ENCODE measurements at regions not wholly inside any gene's neighbourhood (a gene's known extent, or its start where the extent isn't known, plus 50 kb on each side); places are given as distances from the start of the nearest gene placed in this dataset.

DNA sequence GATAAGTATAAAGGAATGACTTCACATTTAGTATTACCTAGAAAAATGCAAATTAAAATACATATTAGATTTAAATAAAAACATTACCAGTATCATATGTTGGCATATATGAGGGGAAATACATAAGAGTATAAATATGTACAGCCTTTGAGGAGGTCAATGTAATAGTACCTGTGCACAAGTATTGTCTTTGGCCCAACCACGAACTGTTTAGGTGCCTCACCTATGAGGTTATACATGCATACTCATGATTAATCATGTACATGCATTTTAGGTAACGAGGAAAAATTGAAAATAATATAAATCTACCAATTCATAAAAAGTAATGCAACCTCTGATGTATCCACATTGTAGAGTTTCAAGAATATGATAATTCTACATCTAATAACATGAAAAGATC, 909.8 kb downstream of the METTL15 start:
- ChIA-PET POLR2A (no interaction called here), CTCF (no interaction called here)
- intact Hi-C loops (cut with micrococcal nuclease), result no loop called here
- no peaks in the 10 kb centered on the region for H3K27me3 Mint-ChIP-seq
- H3K36me3 Mint-ChIP-seq, result no peaks in the 10 kb centered on the region
- no peak overlapping the region for H3K27ac Mint-ChIP-seq
- no peaks in the 10 kb centered on the region for H3K4me1 Mint-ChIP-seq (ENCODE audit: low read depth)
- no peak overlapping the region for H3K4me3 Mint-ChIP-seq
- peaks cover 10% of the 10 kb centered on the region for H3K9me3 Mint-ChIP-seq
- DNase-seq, result no peak

DNA sequence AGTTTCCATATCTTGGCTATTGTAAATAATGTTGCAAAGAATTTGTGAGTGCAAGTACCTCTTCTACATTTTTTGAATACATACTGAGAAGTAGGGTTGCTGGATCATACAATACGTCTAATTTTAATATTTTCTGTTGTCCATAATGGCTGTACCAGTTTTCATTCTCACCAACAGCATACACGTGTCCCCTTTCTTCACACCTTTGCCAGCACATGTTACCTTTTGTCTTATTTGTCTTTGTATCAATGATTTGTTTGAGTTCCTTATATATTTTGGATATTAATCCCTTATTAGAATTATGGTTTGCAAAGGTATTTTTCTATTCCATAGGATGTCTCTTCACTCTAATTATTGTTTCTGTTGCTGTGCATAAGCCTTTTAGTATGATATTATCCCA, 904.3 kb downstream of the METTL15 start:
- intact Hi-C loops (cut with micrococcal nuclease), result no loop called here
- Mint-ChIP-seq H3K9me3 (peaks cover 2% of the 10 kb centered on the region), H3K27me3 (no peaks in the 10 kb centered on the region), H3K4me1 (ENCODE audit: low read depth) (no peaks in the 10 kb centered on the region), H3K4me3 (no peak overlapping the region), H3K36me3 (no peaks in the 10 kb centered on the region), H3K27ac (no peak overlapping the region)
- DNase-seq, result no peak
- ChIA-PET POLR2A (no interaction called here), CTCF (no interaction called here)

DNA sequence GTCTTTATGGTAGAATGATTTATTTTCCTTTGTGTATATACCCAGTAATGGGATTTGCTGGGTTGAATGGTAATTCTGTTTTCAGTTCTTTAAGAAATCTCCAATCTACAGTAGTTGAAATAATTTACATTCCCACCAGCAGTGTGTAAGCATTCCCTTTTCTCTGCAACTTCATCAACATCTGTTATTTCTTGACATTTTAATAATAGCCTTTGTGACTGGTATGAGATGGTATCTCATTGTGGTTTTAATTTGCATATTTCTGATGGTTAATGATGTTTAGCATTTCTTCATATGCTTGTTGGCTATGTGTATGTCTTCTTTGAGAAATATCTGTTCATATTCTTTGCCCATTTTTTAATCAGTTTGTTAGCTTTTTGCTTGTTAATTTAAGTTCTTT, 901.2 kb downstream of the METTL15 start:
- CTCF ChIA-PET, result no interaction called here
- no peaks in the 10 kb centered on the region for H3K27me3 Mint-ChIP-seq
- intact Hi-C loops (cut with micrococcal nuclease), result no loop called here
- POLR2A ChIA-PET, result no interaction called here
- H3K4me3 Mint-ChIP-seq, result no peak overlapping the region
- peaks cover 4% of the 10 kb centered on the region for H3K9me3 Mint-ChIP-seq
- H3K36me3 Mint-ChIP-seq, result no peaks in the 10 kb centered on the region
- H3K4me1 Mint-ChIP-seq (ENCODE audit: low read depth), result no peaks in the 10 kb centered on the region
- DNase-seq, result no peak
- no peak overlapping the region for H3K27ac Mint-ChIP-seq

DNA sequence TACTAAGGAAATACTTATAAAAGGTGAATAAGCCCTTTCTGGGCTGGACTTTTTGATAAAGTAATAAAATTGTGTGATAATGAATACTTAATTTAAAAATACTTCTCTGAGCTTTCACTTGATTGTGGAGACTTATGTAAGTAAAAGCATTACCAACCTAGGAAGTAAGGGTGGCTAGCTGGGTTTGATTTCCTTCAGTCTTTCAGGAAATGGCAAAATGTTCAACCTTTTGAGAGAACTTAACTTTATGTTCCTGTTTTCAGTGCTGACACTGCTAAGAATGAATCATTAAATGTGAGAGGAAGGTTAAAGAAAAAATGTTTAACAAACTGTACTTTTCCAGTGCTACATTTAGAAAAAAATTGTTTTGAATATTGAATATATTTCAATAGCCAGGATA, 900.3 kb downstream of the METTL15 start:
- intact Hi-C loops (cut with micrococcal nuclease), result no loop called here
- ChIA-PET CTCF (no interaction called here), POLR2A (no interaction called here)
- H3K4me1 Mint-ChIP-seq (ENCODE audit: low read depth), result no peaks in the 10 kb centered on the region
- no peak for DNase-seq
- no peaks in the 10 kb centered on the region for H3K27me3 Mint-ChIP-seq
- H3K4me3 Mint-ChIP-seq, result no peak overlapping the region
- no peak overlapping the region for H3K27ac Mint-ChIP-seq
- H3K9me3 Mint-ChIP-seq, result peaks cover 4% of the 10 kb centered on the region
- H3K36me3 Mint-ChIP-seq, result no peaks in the 10 kb centered on the region

DNA sequence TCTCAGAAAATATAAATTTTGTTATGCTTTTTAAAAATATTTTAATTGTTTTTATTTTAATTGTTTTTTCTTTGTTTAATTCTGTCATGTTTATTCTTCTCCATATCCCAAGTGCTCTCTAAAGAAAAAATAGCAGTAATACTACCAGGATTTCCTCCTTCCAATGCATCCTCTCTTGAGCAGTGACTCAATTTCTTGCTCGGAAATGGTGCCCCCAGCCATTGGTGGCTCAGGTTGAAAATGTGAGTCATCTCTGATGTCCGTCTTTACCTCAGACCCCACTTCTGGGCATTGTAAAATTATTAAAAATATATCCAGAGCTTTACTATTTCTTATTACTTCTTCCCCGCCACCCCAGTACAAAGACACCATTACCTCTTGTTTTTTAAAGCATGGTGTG, 898.5 kb downstream of the METTL15 start:
- H3K27ac Mint-ChIP-seq, result no peak overlapping the region
- H3K4me1 Mint-ChIP-seq (ENCODE audit: low read depth), result no peaks in the 10 kb centered on the region
- H3K36me3 Mint-ChIP-seq, result no peaks in the 10 kb centered on the region
- intact Hi-C loops (cut with micrococcal nuclease), result no loop called here
- H3K9me3 Mint-ChIP-seq, result peaks cover 6% of the 10 kb centered on the region
- no peaks in the 10 kb centered on the region for H3K27me3 Mint-ChIP-seq
- ChIA-PET POLR2A (no interaction called here), CTCF (no interaction called here)
- H3K4me3 Mint-ChIP-seq, result no peak overlapping the region
- no peak for DNase-seq

DNA sequence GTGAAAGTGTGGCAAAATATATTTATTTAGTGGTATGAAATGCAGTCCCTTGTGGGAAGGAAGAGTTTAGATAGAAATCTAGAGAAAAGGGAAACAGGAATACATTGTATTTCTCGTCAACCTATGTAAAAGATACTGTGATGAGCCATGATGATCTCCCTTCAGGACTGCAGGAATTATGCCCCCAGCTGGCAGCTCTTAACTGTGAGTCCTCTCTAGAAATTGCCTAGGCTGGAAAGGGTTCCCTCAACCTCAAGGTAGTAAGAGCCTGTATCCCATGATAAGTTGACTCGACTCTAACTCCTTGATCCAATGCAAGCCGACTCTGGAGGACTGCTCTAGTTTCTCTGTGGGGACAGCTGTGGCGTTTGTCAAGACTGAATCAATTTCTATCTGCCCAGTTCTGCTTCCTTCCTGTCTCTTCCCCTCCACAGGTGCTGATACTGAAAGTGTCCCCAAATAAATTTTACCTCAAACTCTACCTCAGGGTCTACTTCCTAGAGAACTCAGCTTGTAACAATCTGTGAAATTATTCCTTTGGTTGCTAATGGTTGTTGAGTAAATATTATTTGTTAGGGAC, 897.3 kb downstream of the METTL15 start:
- intact Hi-C loops (cut with micrococcal nuclease), result no loop called here
- ChIA-PET CTCF (no interaction called here), POLR2A (no interaction called here)
- peaks cover 8% of the 10 kb centered on the region for H3K9me3 Mint-ChIP-seq
- DNase-seq, result no peak
- H3K27me3 Mint-ChIP-seq, result no peaks in the 10 kb centered on the region
- no peaks in the 10 kb centered on the region for H3K36me3 Mint-ChIP-seq
- H3K4me1 Mint-ChIP-seq (ENCODE audit: low read depth), result no peaks in the 10 kb centered on the region
- H3K4me3 Mint-ChIP-seq, result no peak overlapping the region
- no peak overlapping the region for H3K27ac Mint-ChIP-seq

DNA sequence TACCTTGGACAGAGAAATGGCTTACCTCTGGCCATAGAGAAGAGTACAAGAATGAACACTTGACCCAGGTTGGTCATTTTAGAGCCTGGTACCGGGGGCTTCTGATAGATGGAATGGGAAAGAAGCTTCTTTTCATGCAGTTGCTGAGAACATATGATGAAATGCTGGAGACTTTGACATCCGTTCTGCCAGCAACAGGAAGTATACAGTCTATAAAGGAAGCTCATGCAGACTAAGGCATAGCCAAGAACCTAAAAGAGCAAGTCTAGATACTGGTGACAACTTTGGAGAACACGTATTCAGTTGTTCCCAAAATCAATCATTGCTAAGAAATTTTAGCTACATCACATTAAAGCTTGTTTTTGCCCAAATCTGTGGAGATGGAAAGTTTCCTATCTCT, 894.6 kb downstream of the METTL15 start:
- H3K9me3 Mint-ChIP-seq, result peaks cover 11% of the 10 kb centered on the region
- ChIA-PET POLR2A (no interaction called here), CTCF (no interaction called here)
- H3K4me3 Mint-ChIP-seq, result no peak overlapping the region
- H3K27ac Mint-ChIP-seq, result no peak overlapping the region
- H3K4me1 Mint-ChIP-seq (ENCODE audit: low read depth), result no peaks in the 10 kb centered on the region
- H3K36me3 Mint-ChIP-seq, result no peaks in the 10 kb centered on the region
- no peaks in the 10 kb centered on the region for H3K27me3 Mint-ChIP-seq
- intact Hi-C loops (cut with micrococcal nuclease), result no loop called here
- DNase-seq, result no peak

DNA sequence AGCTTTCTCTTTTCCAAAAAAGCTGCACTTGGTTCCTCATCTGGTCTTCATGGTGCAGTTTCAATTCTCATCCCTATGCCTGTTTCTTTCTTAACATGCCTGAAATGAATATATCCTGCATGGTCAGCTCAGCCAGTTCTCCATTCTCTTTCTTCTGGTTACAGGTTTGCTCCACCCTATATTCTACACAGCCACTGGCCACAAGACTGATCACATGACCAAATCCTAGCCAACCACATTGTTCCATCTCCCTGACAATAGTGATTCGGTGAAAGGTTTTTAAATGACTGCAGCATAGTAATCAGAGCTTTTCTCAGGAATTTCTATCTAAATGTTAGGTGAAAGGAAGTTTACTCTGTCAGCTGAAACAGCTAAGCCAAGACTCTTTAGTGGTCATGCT, 891.4 kb downstream of the METTL15 start:
- no peaks in the 10 kb centered on the region for H3K4me1 Mint-ChIP-seq (ENCODE audit: low read depth)
- ChIA-PET CTCF (no interaction called here), POLR2A (no interaction called here)
- no peak overlapping the region for H3K4me3 Mint-ChIP-seq
- no peak overlapping the region for H3K27ac Mint-ChIP-seq
- peaks cover 12% of the 10 kb centered on the region for H3K9me3 Mint-ChIP-seq
- H3K36me3 Mint-ChIP-seq, result no peaks in the 10 kb centered on the region
- no peak for DNase-seq
- no peaks in the 10 kb centered on the region for H3K27me3 Mint-ChIP-seq
- intact Hi-C loops (cut with micrococcal nuclease), result no loop called here

DNA sequence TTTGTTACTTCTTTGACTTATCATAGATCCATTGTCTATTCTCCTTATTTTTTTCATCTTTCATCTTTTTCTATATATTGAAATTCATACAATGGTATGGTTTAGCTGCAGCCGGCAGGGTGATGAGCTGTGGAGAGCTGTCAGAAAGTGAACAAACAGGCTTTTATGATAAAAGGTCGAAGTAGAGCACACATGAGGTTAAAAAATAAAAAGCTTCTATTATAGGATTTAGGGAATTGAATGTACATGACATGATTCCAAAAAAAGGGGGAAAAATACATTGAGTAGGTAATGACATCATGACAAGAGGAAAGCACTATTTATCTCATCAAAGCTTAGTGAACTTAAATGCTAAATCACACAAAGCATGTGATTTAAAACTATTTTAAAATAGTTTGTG, 884.8 kb downstream of the METTL15 start:
- DNase-seq, result no peak
- H3K27me3 Mint-ChIP-seq, result no peaks in the 10 kb centered on the region
- POLR2A ChIA-PET, result no interaction called here
- H3K36me3 Mint-ChIP-seq, result no peaks in the 10 kb centered on the region
- intact Hi-C loops (cut with micrococcal nuclease), result no loop called here
- no peaks in the 10 kb centered on the region for H3K4me1 Mint-ChIP-seq (ENCODE audit: low read depth)
- CTCF ChIA-PET, result no interaction called here
- H3K27ac Mint-ChIP-seq, result no peak overlapping the region
- H3K9me3 Mint-ChIP-seq, result peaks cover 9% of the 10 kb centered on the region
- H3K4me3 Mint-ChIP-seq, result no peak overlapping the region

DNA sequence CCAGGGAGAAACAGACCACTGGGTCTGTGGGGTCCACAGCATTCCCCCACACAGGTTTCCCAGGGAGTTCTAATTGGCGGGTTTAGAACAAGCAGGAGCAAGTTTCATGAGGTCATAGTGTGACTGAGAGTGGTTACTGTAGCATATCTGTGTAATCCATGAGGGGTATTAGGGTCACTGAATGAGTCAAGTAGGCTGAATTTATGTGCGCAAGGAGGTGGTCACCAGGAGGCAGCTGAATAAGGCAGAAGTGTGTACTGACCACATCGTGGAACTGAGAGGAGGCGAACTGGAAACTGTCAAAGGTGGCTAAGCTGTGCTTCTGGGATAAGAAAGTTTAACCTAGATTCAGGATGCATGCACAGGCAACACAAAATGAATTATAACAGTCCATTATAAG, 876.0 kb downstream of the METTL15 start:
- H3K4me3 Mint-ChIP-seq, result no peak overlapping the region
- no peaks in the 10 kb centered on the region for H3K4me1 Mint-ChIP-seq (ENCODE audit: low read depth)
- no peaks in the 10 kb centered on the region for H3K36me3 Mint-ChIP-seq
- ChIA-PET POLR2A (no interaction called here), CTCF (no interaction called here)
- no peak for DNase-seq
- H3K27me3 Mint-ChIP-seq, result no peaks in the 10 kb centered on the region
- intact Hi-C loops (cut with micrococcal nuclease), result no loop called here
- H3K27ac Mint-ChIP-seq, result no peak overlapping the region
- peaks cover 15% of the 10 kb centered on the region for H3K9me3 Mint-ChIP-seq

DNA sequence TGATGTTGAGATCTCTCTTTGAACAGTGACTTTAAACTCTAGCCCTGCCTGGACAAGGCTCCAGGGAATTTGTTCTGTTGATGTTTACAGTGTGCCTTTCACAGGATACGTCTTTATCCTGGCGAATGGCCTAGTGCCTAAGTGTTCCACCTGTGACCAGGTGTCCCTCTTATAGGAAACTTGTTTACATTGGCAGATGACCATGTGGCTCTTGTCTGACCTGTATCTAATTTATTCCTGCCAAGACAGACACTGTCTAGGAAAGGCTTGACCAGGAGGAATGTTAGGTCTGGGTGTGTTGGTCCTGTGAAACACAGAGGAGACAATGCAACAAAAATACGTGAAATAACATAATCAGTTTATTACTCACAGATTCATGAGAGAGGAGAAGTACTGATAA, 875.6 kb downstream of the METTL15 start:
- Mint-ChIP-seq H3K4me1 (ENCODE audit: low read depth) (no peaks in the 10 kb centered on the region), H3K9me3 (peaks cover 15% of the 10 kb centered on the region), H3K4me3 (no peak overlapping the region), H3K27ac (no peak overlapping the region), H3K36me3 (no peaks in the 10 kb centered on the region), H3K27me3 (no peaks in the 10 kb centered on the region)
- ChIA-PET CTCF (no interaction called here), POLR2A (no interaction called here)
- intact Hi-C loops (cut with micrococcal nuclease), result no loop called here
- DNase-seq, result no peak

DNA sequence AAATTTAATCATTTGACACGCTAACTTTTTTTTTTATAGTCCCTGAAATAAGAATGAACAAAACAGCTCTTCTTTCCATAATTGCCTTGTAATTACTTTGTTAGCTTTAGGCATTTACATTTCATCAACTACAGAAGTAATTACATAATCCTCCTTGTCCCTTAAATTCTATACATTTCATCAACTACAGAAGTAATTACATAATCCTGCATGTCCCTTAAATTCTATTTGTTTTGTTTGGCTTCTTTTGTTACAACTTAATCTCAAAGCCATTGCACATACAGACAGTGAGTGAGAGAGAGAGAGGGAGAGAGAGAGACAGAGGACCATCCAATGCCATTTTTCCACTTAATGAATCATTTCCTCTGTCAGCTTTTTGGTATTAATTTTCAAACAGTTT, 873.2 kb downstream of the METTL15 start:
- Mint-ChIP-seq H3K9me3 (peaks cover 15% of the 10 kb centered on the region), H3K36me3 (no peaks in the 10 kb centered on the region), H3K27me3 (no peaks in the 10 kb centered on the region), H3K4me1 (ENCODE audit: low read depth) (no peaks in the 10 kb centered on the region), H3K4me3 (no peak overlapping the region), H3K27ac (no peak overlapping the region)
- intact Hi-C loops (cut with micrococcal nuclease), result no loop called here
- ChIA-PET CTCF (no interaction called here), POLR2A (no interaction called here)
- no peak for DNase-seq

DNA sequence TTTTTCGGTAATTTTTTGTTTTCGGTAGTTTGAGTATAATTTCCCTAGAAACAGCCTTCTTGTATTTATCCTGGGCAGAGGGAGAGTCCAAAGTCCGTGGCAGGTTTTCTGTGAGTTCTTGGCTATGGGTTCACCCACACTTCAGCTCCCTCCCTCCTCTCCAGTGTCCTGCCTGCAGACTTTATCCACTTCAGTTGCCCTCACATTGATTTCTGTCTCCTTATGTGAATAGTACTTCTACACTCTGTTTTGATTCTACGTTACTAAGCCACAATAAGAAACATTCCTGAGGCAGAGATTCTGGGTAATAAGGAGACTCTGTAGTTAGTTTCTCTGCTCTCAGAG, 868.6 kb downstream of the METTL15 start:
- intact Hi-C loops (cut with micrococcal nuclease), result no loop called here
- CTCF ChIA-PET, result no interaction called here
- Mint-ChIP-seq H3K4me1 (ENCODE audit: low read depth) (no peaks in the 10 kb centered on the region), H3K4me3 (no peak overlapping the region), H3K27ac (no peak overlapping the region), H3K9me3 (peaks cover 17% of the 10 kb centered on the region), H3K36me3 (no peaks in the 10 kb centered on the region), H3K27me3 (no peaks in the 10 kb centered on the region)
- no peak for DNase-seq
- POLR2A ChIA-PET, result no interaction called here
